Upper lobe of left lung (tissue), 6 donors: ENCODE measurements at regions not wholly inside any gene's neighbourhood (a gene's known extent, or its start where the extent isn't known, plus 50 kb on each side); places are given as distances from the start of the nearest gene placed in this dataset.

Source experiments
- ATAC-seq, 2 donors: fragments of 200-7000 bp; cut with Tn5 transposase; one replicate each; pipeline ENCODE4 v1.9.1; 2022; ENCODE audit warnings: mild to moderate bottlenecking in 2 of 2, moderate library complexity in 2 of 2; ENCODE audit not compliant: low FRiP score in 2 of 2
- DNase-seq, 2 donors: peaks; one replicate each; pipeline ENCODE4 v3.0.0-alpha.2; 2019 to 2020
- H3K27ac ChIP-seq, 4 donors: fragments of 200-600 bp; sonication (generic); one replicate each; pipeline ENCODE4 v1.5.1; 2016 to 2019
- H3K27me3 ChIP-seq, 4 donors: fragments of 200-600 bp; sonication (generic); one replicate each; pipeline ENCODE4 v1.5.1; 2017 to 2019
- H3K36me3 ChIP-seq, 4 donors: fragments of 200-600 bp; sonication (generic); one replicate each; pipeline ENCODE4 v1.5.1; 2016 to 2019
- H3K4me1 ChIP-seq, 4 donors: fragments of 200-600 bp; sonication (generic); one replicate each; pipeline ENCODE4 v1.5.1; 2018 to 2019
- H3K4me3 ChIP-seq, 4 donors: fragments of 200-600 bp; sonication (generic); one replicate each; pipeline ENCODE4 v1.5.1; 2017 to 2019; ENCODE audit warnings: mild to moderate bottlenecking in 2 of 4, moderate library complexity in 1 of 4
- H3K9me3 ChIP-seq, 4 donors: fragments of 200-600 bp; sonication (generic); one replicate each; pipeline ENCODE4 v1.5.1; 2018 to 2019
- CTCF ChIP-seq, 6 experiments: fragments of 450-650 bp in 4 of 6; fragments of 200-600 bp in 2 of 6; sonication (generic) in 2 of 6; IDR thresholded peaks; one replicate each; pipeline ENCODE4 v1.5.1; 2016 to 2019; ENCODE audit warnings: antibody characterized with exemption in 6 of 6
- EP300 ChIP-seq, 4 donors: sonication (generic); formaldehyde crosslinking; IDR thresholded peaks; one replicate each; pipeline ENCODE4 v1.5.1; 2017; ENCODE audit warnings: antibody characterized with exemption in 4 of 4, control low read depth in 2 of 4
- POLR2A ChIP-seq, 4 donors: fragments of 450-650 bp; IDR thresholded peaks; one replicate each; pipeline ENCODE4 v1.5.1; 2016 to 2017; ENCODE audit warnings: antibody characterized with exemption in 4 of 4, mild to moderate bottlenecking in 2 of 4
- POLR2AphosphoS5 ChIP-seq, 2 donors: sonication (generic); formaldehyde crosslinking; IDR thresholded peaks; one replicate each; pipeline ENCODE4 v1.5.1; 2017; ENCODE audit warnings: antibody characterized with exemption in 2 of 2
- WGBS, 2 donors: methylation state at CpG; one replicate each; pipeline ENCODE4 v1.1.5; 2017 to 2018; 5-methylcytosine and 5-hydroxymethylcytosine counted together
- donor health status: DM: no; HTN: no; CAD: no; lungs with moderate emphysema.
- donor health status: DM: no; HTN: yes; CAD: no; lungs with severe emphysema.

- no peak for ATAC-seq
- Histone ChIP-seq H3K27ac (no peak overlapping the region), H3K9me3 (no peaks in the 10 kb centered on the region), H3K4me3 (no peak overlapping the region), H3K4me1 (no peaks in the 10 kb centered on the region), H3K36me3 (no peaks in the 10 kb centered on the region), H3K27me3 (no peaks in the 10 kb centered on the region)
- no peak for DNase-seq
- WGBS, 2 donors: 60 to 62% methylated on average over 4 of the region's 4 CpGs
- TF ChIP-seq EP300 (IDR thresholded peaks at IDR 0.05) (no peak), POLR2AphosphoS5 (IDR thresholded peaks at IDR 0.05) (no peak), CTCF (IDR thresholded peaks at IDR 0.05) (no peak), POLR2A (IDR thresholded peaks at IDR 0.05) (no peak)
Observed at GRCh38 chr5:120098426-120098825, 365.7 kb upstream of the PRR16 start.

GRCh38 chr5:120098902-120099535 is 365.1 kb upstream of the PRR16 start:
- no peak overlapping the region for H3K27ac ChIP-seq
- DNase-seq (no peak), ATAC-seq (no peak)
- no peaks in the 10 kb centered on the region for H3K27me3 ChIP-seq
- H3K9me3 ChIP-seq: no peaks in the 10 kb centered on the region
- TF ChIP-seq CTCF (IDR thresholded peaks at IDR 0.05) (no peak), POLR2A (IDR thresholded peaks at IDR 0.05) (no peak), POLR2AphosphoS5 (IDR thresholded peaks at IDR 0.05) (no peak), EP300 (IDR thresholded peaks at IDR 0.05) (no peak)
- no peaks in the 10 kb centered on the region for H3K36me3 ChIP-seq
- 55 to 63% methylated on average over 5 of the region's 5 CpGs for WGBS, 2 donors
- H3K4me1 ChIP-seq: no peaks in the 10 kb centered on the region
- no peak overlapping the region for H3K4me3 ChIP-seq

GRCh38 chr5:120101771-120102170 is 362.3 kb upstream of the PRR16 start:
- Histone ChIP-seq H3K4me1 (no peaks in the 10 kb centered on the region), H3K36me3 (no peaks in the 10 kb centered on the region), H3K9me3 (no peaks in the 10 kb centered on the region), H3K4me3 (no peak overlapping the region), H3K27ac (no peak overlapping the region), H3K27me3 (no peaks in the 10 kb centered on the region)
- TF ChIP-seq POLR2AphosphoS5 (IDR thresholded peaks at IDR 0.05): no peak
- no peak for TF ChIP-seq POLR2A (IDR thresholded peaks at IDR 0.05)
- TF ChIP-seq CTCF (IDR thresholded peaks at IDR 0.05): no peak
- no peak for TF ChIP-seq EP300 (IDR thresholded peaks at IDR 0.05)
- no peak for ATAC-seq
- no peak for DNase-seq

GRCh38 chr5:120103495-120103894 is 360.6 kb upstream of the PRR16 start:
- Histone ChIP-seq H3K36me3 (no peaks in the 10 kb centered on the region), H3K4me3 (no peak overlapping the region), H3K27ac (no peak overlapping the region), H3K9me3 (no peaks in the 10 kb centered on the region), H3K27me3 (no peaks in the 10 kb centered on the region), H3K4me1 (no peaks in the 10 kb centered on the region)
- TF ChIP-seq CTCF (IDR thresholded peaks at IDR 0.05): no peak
- no peak for TF ChIP-seq POLR2AphosphoS5 (IDR thresholded peaks at IDR 0.05)
- no peak for TF ChIP-seq EP300 (IDR thresholded peaks at IDR 0.05)
- no peak for TF ChIP-seq POLR2A (IDR thresholded peaks at IDR 0.05)
- 58 to 62% methylated on average over 2 of the region's 2 CpGs for WGBS, 2 donors
- ATAC-seq: no peak
- no peak for DNase-seq

GRCh38 chr5:120106912-120107525 is 357.1 kb upstream of the PRR16 start:
- TF ChIP-seq CTCF (IDR thresholded peaks at IDR 0.05) (no peak), POLR2A (IDR thresholded peaks at IDR 0.05) (no peak), EP300 (IDR thresholded peaks at IDR 0.05) (no peak), POLR2AphosphoS5 (IDR thresholded peaks at IDR 0.05) (no peak)
- no peak for ATAC-seq
- H3K27me3 ChIP-seq: no peaks in the 10 kb centered on the region
- H3K9me3 ChIP-seq: no peaks in the 10 kb centered on the region
- no peaks in the 10 kb centered on the region for H3K36me3 ChIP-seq
- no peak overlapping the region for H3K27ac ChIP-seq
- H3K4me1 ChIP-seq: no peaks in the 10 kb centered on the region
- WGBS, 2 donors: 76 to 80% methylated on average over 1 of the region's 1 CpG
- no peak for DNase-seq
- no peak overlapping the region for H3K4me3 ChIP-seq
